Inflammatory macrophage (primary cell): ENCODE measurements at regions not wholly inside any gene's neighbourhood (a gene's known extent, or its start where the extent isn't known, plus 50 kb on each side); places are given as distances from the start of the nearest gene placed in this dataset.
"Not testable (repeated sequence)": the region's sequence is repeated elsewhere in the genome, so short reads cannot be mapped to it uniquely, and the experiment has no call there.

ENCODE experiments used
- DNase-seq, 2 donors: peaks; one replicate each; pipeline ENCODE4 v3.0.0-alpha.2; 2020 to 2022

GRCh38 chr4:124066595-124066994, 645.9 kb downstream of the ANKRD50 start:
- no peak for DNase-seq

- no peak for DNase-seq
Measured at GRCh38 chr4:124067046-124067445, 645.5 kb downstream of the ANKRD50 start.

- DNase-seq, result no peak
Measured at GRCh38 chr4:124070688-124071484, 641.6 kb downstream of the ANKRD50 start.

GRCh38 chr4:124075276-124075675, 637.3 kb downstream of the ANKRD50 start:
- DNase-seq, result not testable (repeated sequence)

GRCh38 chr4:124079174-124079780, 633.3 kb downstream of the ANKRD50 start:
- DNase-seq, result no peak

GRCh38 chr4:124083711-124084110, 628.8 kb downstream of the ANKRD50 start:
- no peak for DNase-seq

- DNase-seq, result no peak
Measured at GRCh38 chr4:124085561-124086180, 626.9 kb downstream of the ANKRD50 start.

- DNase-seq, result no peak
Measured at GRCh38 chr4:124090021-124090420, 622.5 kb downstream of the ANKRD50 start.

- no peak for DNase-seq
Measured at GRCh38 chr4:124092101-124092500, 620.4 kb downstream of the ANKRD50 start.

- DNase-seq, result no peak
Measured at GRCh38 chr4:124092541-124092984, 620.0 kb downstream of the ANKRD50 start.

- DNase-seq, result no peak
Measured at GRCh38 chr4:124095621-124096020, 616.9 kb downstream of the ANKRD50 start.

GRCh38 chr4:124096290-124096689, 616.2 kb downstream of the ANKRD50 start:
- DNase-seq, result no peak

GRCh38 chr4:124097447-124097846, 615.1 kb downstream of the ANKRD50 start:
- DNase-seq, result no peak

- DNase-seq, result no peak
Measured at GRCh38 chr4:124104101-124104500, 608.4 kb downstream of the ANKRD50 start.

GRCh38 chr4:124104628-124105027, 607.9 kb downstream of the ANKRD50 start:
- no peak for DNase-seq

GRCh38 chr4:124105212-124105611, 607.3 kb downstream of the ANKRD50 start:
- DNase-seq, result no peak

- no peak for DNase-seq
Measured at GRCh38 chr4:124111411-124111810, 601.1 kb downstream of the ANKRD50 start.

- peak; percentile 5 to 33 for DNase-seq
Measured at GRCh38 chr4:124111922-124112321, 600.6 kb downstream of the ANKRD50 start.

GRCh38 chr4:124118061-124118460, 594.5 kb downstream of the ANKRD50 start:
- no peak for DNase-seq

GRCh38 chr4:124121461-124121971, 591.0 kb downstream of the ANKRD50 start:
- no peak for DNase-seq

- DNase-seq, result no peak
Measured at GRCh38 chr4:124123181-124123580, 589.4 kb downstream of the ANKRD50 start.

GRCh38 chr4:124123721-124124120, 588.8 kb downstream of the ANKRD50 start:
- DNase-seq, result no peak

- DNase-seq, result not testable (repeated sequence)
Measured at GRCh38 chr4:124131324-124131723, 581.2 kb downstream of the ANKRD50 start.

GRCh38 chr4:124132161-124132560, 580.4 kb downstream of the ANKRD50 start:
- no peak for DNase-seq
